ENCODE measurements at regions not wholly inside any gene's neighbourhood (a gene's known extent, or its start where the extent isn't known, plus 50 kb on each side); places are given as distances from the start of the nearest gene placed in this dataset.

DNA sequence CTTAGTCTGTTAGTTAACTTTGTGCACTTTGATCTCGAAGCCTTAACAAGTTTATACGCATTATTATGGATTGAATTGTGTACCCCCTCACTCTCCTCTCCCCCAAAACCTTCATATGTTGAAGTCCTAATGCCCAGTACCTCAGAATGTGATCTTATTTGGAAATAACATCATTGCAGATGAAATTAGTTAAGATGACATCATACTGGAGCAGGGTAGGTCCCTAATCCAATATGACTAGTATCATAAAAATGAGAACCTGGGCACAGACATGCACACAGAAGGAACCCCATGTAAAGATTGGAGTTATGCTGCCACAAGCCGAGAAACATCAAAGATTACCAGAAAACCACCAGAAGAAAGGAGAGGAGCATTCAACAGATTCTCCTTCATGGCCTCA is 85.8 kb upstream of the TSC22D1 start:
- TF ChIP-seq, protein P1, sequence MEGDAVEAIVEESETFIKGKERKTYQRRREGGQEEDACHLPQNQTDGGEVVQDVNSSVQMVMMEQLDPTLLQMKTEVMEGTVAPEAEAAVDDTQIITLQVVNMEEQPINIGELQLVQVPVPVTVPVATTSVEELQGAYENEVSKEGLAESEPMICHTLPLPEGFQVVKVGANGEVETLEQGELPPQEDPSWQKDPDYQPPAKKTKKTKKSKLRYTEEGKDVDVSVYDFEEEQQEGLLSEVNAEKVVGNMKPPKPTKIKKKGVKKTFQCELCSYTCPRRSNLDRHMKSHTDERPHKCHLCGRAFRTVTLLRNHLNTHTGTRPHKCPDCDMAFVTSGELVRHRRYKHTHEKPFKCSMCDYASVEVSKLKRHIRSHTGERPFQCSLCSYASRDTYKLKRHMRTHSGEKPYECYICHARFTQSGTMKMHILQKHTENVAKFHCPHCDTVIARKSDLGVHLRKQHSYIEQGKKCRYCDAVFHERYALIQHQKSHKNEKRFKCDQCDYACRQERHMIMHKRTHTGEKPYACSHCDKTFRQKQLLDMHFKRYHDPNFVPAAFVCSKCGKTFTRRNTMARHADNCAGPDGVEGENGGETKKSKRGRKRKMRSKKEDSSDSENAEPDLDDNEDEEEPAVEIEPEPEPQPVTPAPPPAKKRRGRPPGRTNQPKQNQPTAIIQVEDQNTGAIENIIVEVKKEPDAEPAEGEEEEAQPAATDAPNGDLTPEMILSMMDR (IDR thresholded peaks at IDR 0.05): no peak
- TF ChIP-seq POLR2AphosphoS5 (IDR thresholded peaks at IDR 0.05): no peak
